Spleen (tissue), 11 donors: ENCODE measurements at regions not wholly inside any gene's neighbourhood (a gene's known extent, or its start where the extent isn't known, plus 50 kb on each side); places are given as distances from the start of the nearest gene placed in this dataset.

Experiments used
- DNase-seq: peaks from one replicate; pipeline ENCODE4 v3.0.0-alpha.2; 2020
- H3K27ac ChIP-seq, 8 donors: fragments of 200-600 bp; sonication (generic) in 7 of 8; 1 replicate in 4 of 8; 2 replicates in 4 of 8; pipeline versions ENCODE4 v1.5.0 to v1.8.0; 2016 to 2021; ENCODE audit warnings: inconsistent platforms in 4 of 8, mild to moderate bottlenecking in 4 of 8, moderate library complexity in 1 of 8
- H3K27me3 ChIP-seq, 7 donors: fragments of 200-600 bp; sonication (generic) in 6 of 7; replicated peaks in 1 of 7; 1 replicate in 4 of 7; 2 replicates in 3 of 7; pipeline versions ENCODE4 v1.5.0 to v1.8.0; 2016 to 2021; ENCODE audit warnings: inconsistent platforms in 3 of 7, mild to moderate bottlenecking in 1 of 7
- H3K36me3 ChIP-seq, 6 donors: fragments of 200-600 bp; sonication (generic) in 5 of 6; 1 replicate in 4 of 6; 2 replicates in 2 of 6; pipeline versions ENCODE4 v1.5.0 to v1.8.0; 2016 to 2021; ENCODE audit warnings: inconsistent platforms in 2 of 6
- H3K4me1 ChIP-seq, 6 donors: fragments of 200-600 bp; sonication (generic) in 5 of 6; 1 replicate in 3 of 6; 2 replicates in 3 of 6; pipeline versions ENCODE4 v1.5.0 to v1.8.0; 2016 to 2021; ENCODE audit warnings: inconsistent platforms in 3 of 6
- H3K4me3 ChIP-seq, 8 donors: fragments of 200-600 bp; sonication (generic) in 7 of 8; 1 replicate in 4 of 8; 2 replicates in 4 of 8; pipeline versions ENCODE4 v1.5.0 to v1.8.0; 2016 to 2021; ENCODE audit warnings: inconsistent platforms in 4 of 8, mild to moderate bottlenecking in 4 of 8, moderate library complexity in 2 of 8
- H3K9me3 ChIP-seq, 8 donors: fragments of 200-600 bp; sonication (generic) in 7 of 8; 1 replicate in 4 of 8; 2 replicates in 4 of 8; pipeline versions ENCODE4 v1.5.0 to v1.8.0; 2016 to 2021; ENCODE audit warnings: inconsistent platforms in 4 of 8
- POLR2A ChIP-seq, 3 donors: fragments of 450-650 bp; IDR thresholded peaks; one replicate each; pipeline ENCODE4 v1.5.1; 2017; ENCODE audit warnings: antibody characterized with exemption in 3 of 3, mild to moderate bottlenecking in 1 of 3
- POLR2AphosphoS5 ChIP-seq, 3 donors: sonication (generic); formaldehyde crosslinking; IDR thresholded peaks; one replicate each; pipeline ENCODE4 v1.5.1; 2017; ENCODE audit warnings: antibody characterized with exemption in 3 of 3
- WGBS, 5 donors: extraction: QIAGEN DNeasy Blood & Tissue Kit in 3 of 5; methylation state at CpG; one replicate each; pipeline versions ENCODE4 v1.1.5 to v1.1.7; 2013 to 2018; 5-methylcytosine and 5-hydroxymethylcytosine counted together
- intact Hi-C: fragments of 100-400 bp; cut with DNase I; formaldehyde crosslinking; loops from one replicate; pipeline ENCODE4 v1.15.0; 2023; ENCODE audit warnings: low total_unique reads
- TF ChIP-seq, protein P1 (sequence below), 11 experiments: fragments of 200-600 bp in 7 of 11; fragments of 450-650 bp in 4 of 11; sonication (generic) in 4 of 11; IDR thresholded peaks in 8 of 11; conservative IDR thresholded peaks in 3 of 11; 1 replicate in 7 of 11; 2 replicates in 4 of 11; pipeline versions ENCODE4 v1.4.0 to v1.8.0; 2016 to 2021; ENCODE audit warnings: antibody characterized with exemption in 11 of 11, inconsistent platforms in 4 of 11, mild to moderate bottlenecking in 1 of 11
- donor health status: healthy with polysubstance abuse.
- donor health status: DM: no; HTN: no; CAD: no; lungs with moderate emphysema.
- donor health status: DM: no; HTN: no; CAD: no.
- donor health status: Bipolar disorder and iron deficiency.
- donor health status: healthy.
- donor health status: DM: no; HTN: no; CAD: no.
- donor health status: DM: yes; HTN: yes; CAD: no.

DNA sequence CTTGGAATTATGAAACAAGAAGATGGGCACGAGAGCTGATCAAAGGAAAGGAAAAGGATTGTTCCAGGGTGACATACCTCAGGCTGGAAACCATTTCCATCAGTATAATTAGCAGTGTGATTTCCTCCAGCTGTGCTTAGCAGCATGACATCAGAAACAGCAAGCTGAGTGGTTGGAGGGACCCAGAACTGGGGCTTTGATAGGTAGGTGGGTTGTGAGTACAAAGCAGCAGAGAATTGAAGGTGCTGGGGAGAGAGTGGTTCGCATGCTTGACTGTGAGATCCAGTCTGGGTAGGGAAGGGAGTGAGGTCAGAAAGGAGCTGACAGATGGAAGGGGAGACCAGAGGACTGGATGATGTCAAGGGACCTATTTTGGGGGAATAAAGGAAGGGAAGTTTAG lies 90.4 kb downstream of the CD164 start:
- Histone ChIP-seq H3K9me3 (no peaks in the 10 kb centered on the region), H3K27me3 (peaks cover 0 to 14% (median 0%) of the 10 kb centered on the region in 7 donors), H3K27ac (no peak overlapping the region), H3K4me1 (no peaks in the 10 kb centered on the region), H3K4me3 (no peak overlapping the region), H3K36me3 (no peaks in the 10 kb centered on the region)
- DNase-seq: no peak
- intact Hi-C loops: no loop called here
- 59 to 75% (median 71%) methylated on average over 2 of the region's 2 CpGs for WGBS, 5 donors
- TF ChIP-seq POLR2A (IDR thresholded peaks at IDR 0.05): no peak
- no peak for TF ChIP-seq POLR2AphosphoS5 (IDR thresholded peaks at IDR 0.05)
- TF ChIP-seq, protein P1, sequence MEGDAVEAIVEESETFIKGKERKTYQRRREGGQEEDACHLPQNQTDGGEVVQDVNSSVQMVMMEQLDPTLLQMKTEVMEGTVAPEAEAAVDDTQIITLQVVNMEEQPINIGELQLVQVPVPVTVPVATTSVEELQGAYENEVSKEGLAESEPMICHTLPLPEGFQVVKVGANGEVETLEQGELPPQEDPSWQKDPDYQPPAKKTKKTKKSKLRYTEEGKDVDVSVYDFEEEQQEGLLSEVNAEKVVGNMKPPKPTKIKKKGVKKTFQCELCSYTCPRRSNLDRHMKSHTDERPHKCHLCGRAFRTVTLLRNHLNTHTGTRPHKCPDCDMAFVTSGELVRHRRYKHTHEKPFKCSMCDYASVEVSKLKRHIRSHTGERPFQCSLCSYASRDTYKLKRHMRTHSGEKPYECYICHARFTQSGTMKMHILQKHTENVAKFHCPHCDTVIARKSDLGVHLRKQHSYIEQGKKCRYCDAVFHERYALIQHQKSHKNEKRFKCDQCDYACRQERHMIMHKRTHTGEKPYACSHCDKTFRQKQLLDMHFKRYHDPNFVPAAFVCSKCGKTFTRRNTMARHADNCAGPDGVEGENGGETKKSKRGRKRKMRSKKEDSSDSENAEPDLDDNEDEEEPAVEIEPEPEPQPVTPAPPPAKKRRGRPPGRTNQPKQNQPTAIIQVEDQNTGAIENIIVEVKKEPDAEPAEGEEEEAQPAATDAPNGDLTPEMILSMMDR (IDR thresholded peaks at IDR 0.05 in 8 of 11, conservative IDR thresholded peaks at IDR 0.05 in 3 of 11): no peak

DNA sequence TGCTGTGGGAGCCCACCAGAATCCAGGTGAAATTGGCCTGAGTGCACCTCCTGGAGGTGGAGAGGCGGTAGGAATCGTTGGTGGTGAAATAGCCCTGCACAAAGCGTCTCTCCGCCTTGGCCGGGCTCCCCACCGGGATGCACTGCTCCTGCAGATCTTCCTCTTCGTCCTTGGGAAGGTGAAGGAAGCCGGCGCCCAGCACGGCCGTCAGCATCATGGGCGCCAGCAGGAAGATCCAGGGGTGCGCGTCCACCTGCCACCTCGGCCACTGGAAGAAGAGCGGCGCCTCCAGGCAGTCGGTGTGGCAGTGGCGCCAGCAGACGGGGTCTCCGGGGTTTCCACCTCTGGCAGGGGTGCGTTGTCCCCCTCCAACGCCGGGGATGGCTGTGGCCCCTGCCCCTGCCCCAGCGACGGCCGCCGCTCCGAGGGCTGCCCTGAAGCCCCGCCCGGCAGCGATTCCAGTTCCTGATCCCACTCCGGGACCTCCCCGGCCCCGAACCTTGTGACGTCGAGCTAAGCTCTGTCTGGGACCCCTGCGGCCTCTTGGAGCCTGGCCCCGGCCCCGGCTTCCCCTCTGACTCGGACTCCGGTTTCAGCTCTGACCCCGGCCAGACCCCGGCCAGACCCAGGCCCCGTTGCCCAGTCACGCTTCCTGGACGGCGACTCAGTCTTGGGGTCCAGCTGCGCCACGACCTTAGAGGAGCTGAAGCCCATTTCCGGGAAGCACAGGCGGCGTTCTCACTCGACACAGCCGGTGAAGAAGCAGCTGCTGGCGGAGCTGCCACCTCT lies 91.9 kb downstream of the CD164 start:
- TF ChIP-seq POLR2A (IDR thresholded peaks at IDR 0.05): no peak
- TF ChIP-seq, protein P1 (IDR thresholded peaks at IDR 0.05 in 8 of 11, conservative IDR thresholded peaks at IDR 0.05 in 3 of 11): no peak
- TF ChIP-seq POLR2AphosphoS5 (IDR thresholded peaks at IDR 0.05): no peak
- Histone ChIP-seq H3K4me3 (no peak overlapping the region), H3K36me3 (no peaks in the 10 kb centered on the region), H3K9me3 (no peaks in the 10 kb centered on the region), H3K27me3 (peaks cover 0 to 14% (median 0%) of the 10 kb centered on the region in 7 donors), H3K27ac (no peak overlapping the region), H3K4me1 (no peaks in the 10 kb centered on the region)
- 79 to 91% (median 89%) methylated on average over 35 to 56 of the region's 56 CpGs for WGBS, 5 donors
- no peak for DNase-seq
- intact Hi-C loops: no loop called here

DNA sequence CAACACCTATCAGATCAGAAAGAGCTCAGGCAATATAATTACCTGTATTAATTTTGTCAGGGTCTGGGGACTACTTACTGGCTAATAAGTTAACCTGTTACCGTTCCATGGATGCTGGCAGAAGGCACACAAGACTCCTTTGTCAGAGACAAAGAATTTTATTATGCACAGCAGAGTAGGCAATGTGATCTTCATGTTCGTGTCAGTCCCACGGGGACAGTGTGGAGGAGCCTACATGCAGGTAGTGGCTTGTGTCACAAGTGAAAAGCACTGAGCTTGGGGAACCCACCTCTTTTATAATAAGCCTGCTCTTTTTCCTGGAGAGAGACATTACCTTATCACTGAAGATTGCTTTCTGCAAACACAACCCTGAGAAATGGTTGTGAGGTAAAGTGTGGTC lies 96.9 kb downstream of the CD164 start:
- H3K27me3 ChIP-seq: peaks cover 0 to 6% (median 0%) of the 10 kb centered on the region in 7 donors
- 83 to 91% (median 88%) methylated on average over 3 of the region's 3 CpGs for WGBS, 5 donors
- H3K27ac ChIP-seq: no peak overlapping the region
- no peaks in the 10 kb centered on the region for H3K36me3 ChIP-seq
- H3K4me1 ChIP-seq: no peaks in the 10 kb centered on the region
- TF ChIP-seq, protein P1 (IDR thresholded peaks at IDR 0.05 in 8 of 11, conservative IDR thresholded peaks at IDR 0.05 in 3 of 11): no peak
- TF ChIP-seq POLR2AphosphoS5 (IDR thresholded peaks at IDR 0.05) (no peak), POLR2A (IDR thresholded peaks at IDR 0.05) (no peak)
- no peaks in the 10 kb centered on the region for H3K9me3 ChIP-seq
- no peak overlapping the region for H3K4me3 ChIP-seq
- DNase-seq: no peak
- intact Hi-C loops: no loop called here

DNA sequence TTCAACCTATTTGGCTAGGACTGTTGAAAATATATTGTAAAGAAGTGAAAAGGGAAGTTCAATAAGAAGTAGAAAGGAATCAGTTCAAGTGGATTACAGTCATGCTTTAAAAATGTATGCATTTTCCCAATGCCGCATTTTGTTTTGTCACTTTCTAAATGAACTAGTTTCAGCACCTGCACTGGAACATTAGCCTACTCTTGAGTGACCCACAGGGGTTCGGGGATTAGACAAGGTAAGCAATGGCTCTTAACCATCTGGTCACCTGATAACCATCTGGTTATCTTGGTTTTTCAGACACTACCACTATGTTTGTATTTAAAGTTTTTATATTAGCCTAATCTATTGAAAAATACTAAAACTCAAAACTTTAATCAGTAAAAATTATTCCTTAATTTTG lies 97.6 kb downstream of the CD164 start:
- no peaks in the 10 kb centered on the region for H3K27me3 ChIP-seq
- no peak overlapping the region for H3K27ac ChIP-seq
- intact Hi-C loops: no loop called here
- no peaks in the 10 kb centered on the region for H3K9me3 ChIP-seq
- H3K4me3 ChIP-seq: no peak overlapping the region
- no peaks in the 10 kb centered on the region for H3K36me3 ChIP-seq
- no peaks in the 10 kb centered on the region for H3K4me1 ChIP-seq
- DNase-seq: no peak
- TF ChIP-seq, protein P1 (IDR thresholded peaks at IDR 0.05 in 8 of 11, conservative IDR thresholded peaks at IDR 0.05 in 3 of 11): no peak
- TF ChIP-seq POLR2AphosphoS5 (IDR thresholded peaks at IDR 0.05) (no peak), POLR2A (IDR thresholded peaks at IDR 0.05) (no peak)
- 52 to 74% (median 66%) methylated on average over 2 of the region's 2 CpGs for WGBS, 5 donors
